ENCODE measurements at regions not wholly inside any gene's neighbourhood (a gene's known extent, or its start where the extent isn't known, plus 50 kb on each side); places are given as distances from the start of the nearest gene placed in this dataset.
A peak's percentile ranks its signal among the peaks of the same experiment; 100 is the strongest.

DNA sequence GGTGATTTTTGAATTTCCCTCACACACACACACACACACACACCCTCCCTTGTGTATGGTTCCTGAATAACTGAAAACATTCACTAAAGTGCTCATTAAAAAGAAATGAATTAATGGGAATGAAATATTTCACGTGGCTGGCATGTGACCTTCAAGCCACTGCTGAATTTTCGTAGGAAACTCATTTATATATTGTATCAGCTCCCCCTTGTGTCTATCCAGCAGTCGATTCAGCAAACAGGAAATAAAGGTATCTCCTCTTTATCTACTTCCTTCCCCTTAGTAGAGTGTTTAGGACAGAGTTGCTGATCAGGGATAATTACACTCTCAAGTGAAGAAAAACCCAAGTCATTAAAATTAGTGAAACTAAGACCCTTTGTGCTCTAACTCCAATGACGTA is 912.6 kb upstream of the LCORL start:
- TF ChIP-seq CTCF (conservative IDR thresholded peaks at IDR 0.05; ENCODE audit: low read depth, low read length) (0 out of 2 replicates have a peak, but pooled peaks have one; percentile 30), EZH2 (IDR thresholded peaks at IDR 0.05; ENCODE audit: borderline replicate concordance, low read depth, low read length, poor library complexity, severe bottlenecking) (no peak)
